D721Med (cell line): ENCODE measurements at regions not wholly inside any gene's neighbourhood (a gene's known extent, or its start where the extent isn't known, plus 50 kb on each side); places are given as distances from the start of the nearest gene placed in this dataset.

Source experiments
- DNase-seq: peaks from one replicate; pipeline ENCODE4 v3.0.0; 2011; ENCODE audit warnings: low spot score; ENCODE audit not compliant: insufficient read length
- FAIRE-seq: peaks from 2 replicates; lab custom pipeline; 2011; peaks lifted over from hg19 to GRCh38; lab: Jason Lieb, UNC
- CTCF ChIP-seq: IDR thresholded peaks from 2 replicates; pipeline ENCODE4 v1.5.1; 2012; ENCODE audit warnings: mild to moderate bottlenecking, control low read depth; ENCODE audit not compliant: insufficient read depth; ENCODE audit errors: missing control alignments

- no peak for TF ChIP-seq CTCF
- no peak for FAIRE-seq
- no peak for DNase-seq
Measured at GRCh38 chr12:71338933-71339332, 100.7 kb upstream of the LGR5 start.

GRCh38 chr12:71335963-71336257 is 103.7 kb upstream of the LGR5 start:
- TF ChIP-seq CTCF = no peak
- no peak for FAIRE-seq
- DNase-seq = no peak

GRCh38 chr12:71335151-71335962 is 104.2 kb upstream of the LGR5 start:
- TF ChIP-seq CTCF = no peak
- FAIRE-seq = no peak
- DNase-seq = no peak

GRCh38 chr12:71333418-71333817 is 106.2 kb upstream of the LGR5 start:
- no peak for DNase-seq
- FAIRE-seq = no peak

DNA sequence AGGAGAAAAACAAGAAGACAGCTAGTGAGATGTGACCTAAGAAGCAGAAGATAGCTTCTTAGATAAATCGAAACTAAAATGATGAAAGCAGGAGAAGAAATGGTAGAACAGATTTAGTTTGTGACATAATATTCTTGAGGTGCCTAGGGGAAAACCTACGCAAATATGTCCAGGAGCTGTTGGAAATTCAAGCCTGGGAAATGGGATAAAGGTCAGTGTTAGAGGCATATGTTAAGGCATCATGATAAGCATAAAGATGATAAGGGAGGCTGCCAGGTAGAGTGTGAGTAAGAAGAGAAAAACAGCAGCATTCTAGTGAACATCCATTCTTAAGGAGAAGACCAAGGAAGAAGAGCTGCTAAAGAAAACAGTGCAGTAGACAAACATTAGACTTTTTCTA is 109.6 kb upstream of the LGR5 start:
- TF ChIP-seq CTCF = no peak
- DNase-seq (no peak), FAIRE-seq (no peak)

More at GRCh38 chr12:71333418-71333817, 106.2 kb upstream of the LGR5 start:
- TF ChIP-seq CTCF = no peak

DNA sequence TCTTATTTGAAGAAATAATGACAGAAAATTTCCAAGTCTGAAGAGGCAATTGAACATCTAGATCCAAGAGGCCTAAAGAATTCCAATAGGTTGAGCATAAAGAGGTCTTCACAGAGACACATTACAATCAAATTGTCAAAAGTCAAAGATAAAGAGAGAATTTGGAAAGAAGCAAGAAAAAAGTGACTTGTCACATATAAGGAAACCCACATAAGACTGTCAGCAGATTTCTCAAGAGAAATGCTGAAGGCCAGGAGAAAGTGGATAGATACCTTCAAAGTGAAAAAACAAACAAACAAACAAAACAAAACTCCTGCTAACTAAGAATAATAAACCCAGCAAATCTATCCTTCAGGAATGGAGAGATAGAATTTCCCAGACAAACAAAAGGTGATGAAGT is 118.1 kb upstream of the LGR5 start:
- TF ChIP-seq CTCF = no peak
- FAIRE-seq (no peak), DNase-seq (no peak)

DNA sequence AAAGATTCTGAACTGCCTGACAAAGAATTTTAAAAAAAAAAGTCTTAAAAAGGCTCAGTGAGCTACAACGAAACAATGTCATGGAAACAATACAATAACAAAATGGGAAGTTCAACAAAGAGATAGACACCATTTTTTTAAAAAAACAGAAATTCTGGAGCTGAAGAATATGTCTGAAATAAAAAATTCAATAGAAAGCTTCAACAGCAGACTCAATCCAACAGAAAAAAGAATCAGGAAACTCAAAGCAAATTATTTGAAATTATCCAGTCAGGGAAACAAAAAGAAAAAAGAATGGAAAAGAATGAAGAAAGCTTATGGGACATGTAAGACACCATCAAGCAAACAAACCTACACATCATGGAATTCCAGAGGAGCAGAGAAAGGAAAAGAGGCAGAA is 118.5 kb upstream of the LGR5 start:
- DNase-seq (no peak), FAIRE-seq (no peak)

More for the DNA sequence above, 118.5 kb upstream of the LGR5 start:
- no peak for TF ChIP-seq CTCF
